NCI-H146 treated with DMSO at 0.1 percent for 48 hours (cell line): ENCODE measurements at regions not wholly inside any gene's neighbourhood (a gene's known extent, or its start where the extent isn't known, plus 50 kb on each side); places are given as distances from the start of the nearest gene placed in this dataset.

Experiments
- DNase-seq: peaks from one replicate; lab custom pipeline; 2025; ENCODE audit not compliant: unreplicated experiment; lab: John Stamatoyannopoulos, UW

GRCh38 chr6:87995461-87995860, 52.2 kb upstream of the SPACA1 start:
- DNase-seq, result no peak

- DNase-seq, result no peak
These were observed 54.3 kb upstream of the SPACA1 start for GRCh38 chr6:87993356-87993755.

GRCh38 chr6:87990871-87991270, 56.8 kb upstream of the SPACA1 start:
- no peak for DNase-seq

GRCh38 chr6:87982134-87982533, 65.5 kb upstream of the SPACA1 start:
- DNase-seq, result no peak

- DNase-seq, result no peak
These were observed 67.9 kb upstream of the SPACA1 start for GRCh38 chr6:87979737-87980136.

GRCh38 chr6:87976616-87977015, 71.0 kb upstream of the SPACA1 start:
- DNase-seq, result no peak

- DNase-seq, result no peak
These were observed 72.1 kb upstream of the SPACA1 start for GRCh38 chr6:87975561-87975960.

GRCh38 chr6:87972279-87972678, 75.4 kb upstream of the SPACA1 start:
- no peak for DNase-seq

GRCh38 chr6:87971605-87972262, 75.9 kb upstream of the SPACA1 start:
- no peak for DNase-seq

GRCh38 chr6:87968435-87969278, 79.0 kb upstream of the SPACA1 start:
- no peak for DNase-seq

GRCh38 chr6:87965806-87966205, 81.8 kb upstream of the SPACA1 start:
- no peak for DNase-seq

GRCh38 chr6:87959083-87959482, 88.6 kb upstream of the SPACA1 start:
- DNase-seq, result no peak

GRCh38 chr6:87951751-87952150, 95.9 kb upstream of the SPACA1 start:
- no peak for DNase-seq

- no peak for DNase-seq
These were observed 97.0 kb upstream of the SPACA1 start for GRCh38 chr6:87950614-87951013.

- DNase-seq, result no peak
These were observed 98.4 kb upstream of the SPACA1 start for GRCh38 chr6:87949194-87949593.

GRCh38 chr6:87946669-87947068, 101.0 kb upstream of the SPACA1 start:
- no peak for DNase-seq

- DNase-seq, result no peak
These were observed 101.7 kb upstream of the SPACA1 start for GRCh38 chr6:87945966-87946365.

- DNase-seq, result no peak
These were observed 102.5 kb upstream of the SPACA1 start for GRCh38 chr6:87945181-87945580.

GRCh38 chr6:87944541-87944954, 103.1 kb upstream of the SPACA1 start:
- DNase-seq, result no peak

- DNase-seq, result no peak
These were observed 104.5 kb upstream of the SPACA1 start for GRCh38 chr6:87943191-87943590.

GRCh38 chr6:87941556-87942358, 105.9 kb upstream of the SPACA1 start:
- no peak for DNase-seq

GRCh38 chr6:87939776-87940175, 107.9 kb upstream of the SPACA1 start:
- no peak for DNase-seq
